ENCODE measurements at regions not wholly inside any gene's neighbourhood (a gene's known extent, or its start where the extent isn't known, plus 50 kb on each side); places are given as distances from the start of the nearest gene placed in this dataset.

DNA sequence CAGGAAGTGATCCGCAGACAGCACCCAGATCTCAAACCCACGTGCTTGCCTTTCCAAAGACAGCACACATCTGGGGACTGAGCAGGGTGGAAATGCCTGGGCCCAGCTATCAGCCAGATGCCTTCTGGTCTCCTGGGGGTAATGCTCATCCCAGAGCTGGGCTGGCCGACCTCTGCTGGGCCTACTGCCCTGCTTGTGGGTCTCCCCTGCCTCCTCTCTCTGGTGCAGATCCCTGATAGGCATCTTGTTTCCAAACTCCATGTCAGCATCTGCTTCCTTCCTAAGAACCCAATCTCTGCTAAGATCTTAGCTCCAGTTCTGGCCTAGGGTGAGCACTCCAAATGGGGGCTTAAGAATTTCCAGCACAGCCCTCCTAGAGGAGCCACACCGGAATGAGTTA lies 1043.0 kb downstream of the VRK1 start:
- Mint-ChIP-seq H3K4me3 (no peak overlapping the region), H3K27ac (no peak overlapping the region), H3K27me3 (peaks cover 11 to 16% of the 10 kb centered on the region in 2 donors), H3K9me3 (no peaks in the 10 kb centered on the region), H3K36me3 (no peaks in the 10 kb centered on the region), H3K4me1 (ENCODE audit: low read depth in 2 of 2) (peaks cover 5 to 8% of the 10 kb centered on the region in 2 donors)
- ATAC-seq (no peak), DNase-seq (ENCODE audit: low spot score) (no peak)

DNA sequence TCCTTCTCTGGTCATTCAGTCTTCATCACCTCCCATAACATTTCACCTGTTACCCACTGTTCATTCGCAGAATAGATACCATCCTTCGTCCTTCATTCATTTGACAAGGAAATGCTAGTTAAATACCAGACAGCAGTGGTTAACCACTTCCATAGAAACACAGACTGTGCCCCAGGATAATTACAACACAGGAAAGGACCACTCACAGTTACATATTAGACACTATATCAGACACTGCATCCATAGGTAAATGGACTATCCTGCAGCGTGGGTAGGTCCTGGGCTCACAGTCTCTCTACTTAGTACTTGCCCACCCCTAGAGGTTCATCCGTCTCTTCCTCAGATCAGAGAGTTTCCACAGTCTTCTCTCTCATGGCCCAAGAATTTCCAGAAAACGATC lies 1044.6 kb downstream of the VRK1 start:
- no peak overlapping the region for H3K27ac Mint-ChIP-seq
- no peak for DNase-seq (ENCODE audit: low spot score)
- H3K4me1 Mint-ChIP-seq (ENCODE audit: low read depth in 2 of 2) = peaks cover 5 to 8% of the 10 kb centered on the region in 2 donors
- peaks cover 11% of the 10 kb centered on the region in 2 donors for H3K27me3 Mint-ChIP-seq
- ATAC-seq = no peak
- no peaks in the 10 kb centered on the region for H3K9me3 Mint-ChIP-seq
- H3K4me3 Mint-ChIP-seq = no peak overlapping the region
- H3K36me3 Mint-ChIP-seq = no peaks in the 10 kb centered on the region

DNA sequence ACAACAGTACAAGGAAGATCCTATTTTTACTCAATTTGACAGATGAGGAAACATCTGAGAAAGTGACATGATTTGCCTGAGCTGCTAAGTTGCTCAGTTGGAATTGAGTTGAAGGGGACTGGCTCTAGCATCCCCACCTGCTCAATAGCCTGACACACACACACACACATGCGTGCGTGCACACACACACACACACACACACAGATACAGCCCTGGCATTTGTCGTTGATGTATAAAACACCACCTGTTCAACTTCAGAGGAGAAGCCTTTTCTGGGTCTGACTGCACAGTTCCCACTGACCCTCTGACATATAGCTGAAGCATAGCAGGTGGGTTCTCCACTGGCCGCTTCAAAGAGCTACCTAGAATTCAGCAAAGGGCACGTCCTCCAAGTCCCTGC lies 1045.9 kb downstream of the VRK1 start:
- Mint-ChIP-seq H3K4me1 (ENCODE audit: low read depth in 2 of 2) (peaks cover 5 to 8% of the 10 kb centered on the region in 2 donors), H3K9me3 (no peaks in the 10 kb centered on the region), H3K4me3 (no peak overlapping the region), H3K27ac (no peak overlapping the region), H3K36me3 (no peaks in the 10 kb centered on the region), H3K27me3 (peaks cover 7 to 11% of the 10 kb centered on the region in 2 donors)
- DNase-seq (ENCODE audit: low spot score) (no peak), ATAC-seq (peak in 1 of 2 donors; percentile 15)

DNA sequence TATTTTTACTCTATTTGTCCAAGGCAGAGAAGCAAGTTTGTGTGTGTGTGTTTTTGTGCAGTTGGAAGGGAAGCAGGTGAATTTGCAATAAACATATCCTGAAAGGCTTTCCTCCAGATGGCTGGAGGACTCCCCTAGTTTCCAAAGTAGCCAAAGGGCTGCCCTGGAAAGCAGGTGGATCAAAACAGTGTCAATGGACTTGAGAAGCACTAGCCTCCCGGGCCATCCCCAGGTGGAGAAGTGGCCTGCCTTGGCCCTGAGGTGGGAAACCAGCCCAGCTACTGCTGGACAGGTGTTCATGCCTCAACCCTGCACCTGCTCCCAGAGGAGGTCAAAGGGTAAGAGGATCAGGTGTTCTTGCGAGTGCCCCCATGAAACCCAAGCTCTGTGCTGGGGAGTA lies 1046.9 kb downstream of the VRK1 start:
- Mint-ChIP-seq H3K4me3 (no peak overlapping the region), H3K36me3 (no peaks in the 10 kb centered on the region), H3K27ac (no peak overlapping the region), H3K27me3 (peaks cover 7 to 11% of the 10 kb centered on the region in 2 donors), H3K4me1 (ENCODE audit: low read depth in 2 of 2) (peaks cover 5 to 8% of the 10 kb centered on the region in 2 donors), H3K9me3 (no peaks in the 10 kb centered on the region)
- ATAC-seq = no peak
- DNase-seq (ENCODE audit: low spot score) = no peak

DNA sequence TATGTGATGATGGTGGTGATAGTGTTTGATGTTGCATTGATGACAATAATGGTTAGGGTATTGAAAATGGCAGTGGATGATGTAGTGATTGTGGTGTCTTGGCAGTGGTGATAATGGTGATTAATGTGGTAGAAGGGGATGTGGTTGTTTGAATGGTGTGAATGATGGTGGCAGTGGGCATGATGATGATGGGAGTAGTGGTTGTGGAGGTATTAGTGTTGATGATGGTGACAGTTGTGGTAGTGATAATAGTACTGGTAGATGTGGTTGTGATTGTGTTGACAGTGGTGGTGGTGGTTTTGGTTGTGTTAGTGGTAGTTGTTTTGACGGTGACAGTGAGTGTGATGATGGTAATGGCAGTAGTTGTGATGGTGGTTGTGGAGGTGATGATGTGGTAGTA lies 1049.0 kb downstream of the VRK1 start:
- no peak for DNase-seq (ENCODE audit: low spot score)
- H3K4me3 Mint-ChIP-seq = no peak overlapping the region
- no peaks in the 10 kb centered on the region for H3K36me3 Mint-ChIP-seq
- peaks cover 7 to 11% of the 10 kb centered on the region in 2 donors for H3K27me3 Mint-ChIP-seq
- ATAC-seq = peak in 1 of 2 donors; percentile 63
- no peak overlapping the region for H3K27ac Mint-ChIP-seq
- H3K4me1 Mint-ChIP-seq (ENCODE audit: low read depth in 2 of 2) = peaks cover 5 to 8% of the 10 kb centered on the region in 2 donors
- H3K9me3 Mint-ChIP-seq = no peaks in the 10 kb centered on the region

DNA sequence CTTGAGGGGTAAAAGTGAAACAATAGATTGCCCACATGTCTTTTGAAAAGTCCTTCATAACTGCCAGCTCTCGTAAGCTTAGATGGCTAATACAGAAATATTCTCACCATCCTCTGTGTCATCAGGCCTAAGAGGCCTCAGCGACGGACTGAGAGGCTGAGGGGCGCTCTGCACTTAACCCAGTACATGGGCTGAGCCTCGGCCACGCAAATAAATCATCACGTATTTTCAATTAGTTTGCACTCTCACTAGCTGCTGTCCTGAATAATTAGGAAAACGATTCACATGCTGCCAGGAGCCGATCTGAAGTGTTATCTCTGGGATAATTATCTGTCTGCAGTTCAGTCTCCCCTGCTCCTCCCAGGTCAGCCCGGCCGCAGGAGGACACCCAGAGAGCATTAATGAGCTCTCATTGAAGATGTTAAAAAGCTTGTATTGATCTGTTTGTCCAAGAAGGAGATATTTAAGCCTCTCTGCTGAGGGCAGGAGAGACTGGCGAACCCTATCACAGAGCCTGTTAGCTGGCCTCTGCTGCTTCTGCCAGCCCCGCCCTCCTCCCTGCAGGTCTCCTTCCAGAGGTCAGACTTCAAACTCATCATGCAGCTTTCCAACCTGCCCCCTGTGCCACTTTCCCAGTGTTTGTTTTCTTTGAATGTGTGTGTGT lies 1051.3 kb downstream of the VRK1 start:
- H3K36me3 Mint-ChIP-seq = no peaks in the 10 kb centered on the region
- no peak for ATAC-seq
- no peak overlapping the region for H3K4me3 Mint-ChIP-seq
- DNase-seq (ENCODE audit: low spot score) = no peak
- H3K27ac Mint-ChIP-seq = no peak overlapping the region
- peaks cover 0 to 11% of the 10 kb centered on the region in 2 donors for H3K27me3 Mint-ChIP-seq
- H3K9me3 Mint-ChIP-seq = no peaks in the 10 kb centered on the region
- H3K4me1 Mint-ChIP-seq (ENCODE audit: low read depth in 2 of 2) = no peaks in the 10 kb centered on the region

DNA sequence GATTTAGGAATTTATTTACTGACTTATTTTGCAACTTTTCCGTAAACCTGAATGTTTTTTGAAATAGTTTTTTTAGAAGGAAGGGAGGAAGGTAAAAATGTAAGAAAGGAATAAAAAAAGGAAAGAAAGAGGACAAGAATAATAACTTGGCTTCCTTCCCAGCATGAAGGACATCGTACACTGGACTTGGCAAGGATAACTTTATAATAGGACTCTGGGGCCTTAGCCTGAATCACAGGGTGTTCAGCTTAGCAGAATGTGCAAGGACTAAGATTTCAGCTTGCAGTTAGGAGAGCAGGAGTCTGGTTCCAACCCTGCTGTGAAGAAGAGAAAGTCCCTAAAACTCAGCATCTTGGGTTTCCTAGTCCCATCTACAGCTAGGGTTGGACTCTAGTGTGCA lies 1053.3 kb downstream of the VRK1 start:
- no peak for DNase-seq (ENCODE audit: low spot score)
- H3K27me3 Mint-ChIP-seq = peaks cover 0 to 17% of the 10 kb centered on the region in 2 donors
- H3K4me1 Mint-ChIP-seq (ENCODE audit: low read depth in 2 of 2) = no peaks in the 10 kb centered on the region
- no peaks in the 10 kb centered on the region for H3K36me3 Mint-ChIP-seq
- no peak overlapping the region for H3K4me3 Mint-ChIP-seq
- no peak for ATAC-seq
- no peak overlapping the region for H3K27ac Mint-ChIP-seq
- no peaks in the 10 kb centered on the region for H3K9me3 Mint-ChIP-seq

DNA sequence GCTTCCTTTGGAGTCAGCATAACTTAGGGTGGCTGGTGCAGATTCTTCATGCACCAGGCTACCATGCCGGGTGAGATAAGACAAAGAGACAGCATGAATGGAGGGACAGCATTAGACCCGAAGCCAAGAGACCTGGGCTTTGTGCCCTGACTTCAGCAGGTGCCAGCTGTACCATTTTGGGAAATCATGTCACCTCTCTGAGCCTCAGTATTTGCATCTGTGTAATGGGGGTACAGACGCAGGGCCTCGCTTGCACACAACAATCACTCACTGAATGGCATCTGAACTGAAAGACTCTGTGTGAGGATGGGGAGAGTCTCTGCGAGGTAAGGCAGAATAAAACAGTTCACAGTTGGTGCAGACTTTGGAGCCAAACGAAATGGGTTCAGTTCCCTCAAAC lies 1053.7 kb downstream of the VRK1 start:
- no peak overlapping the region for H3K4me3 Mint-ChIP-seq
- H3K4me1 Mint-ChIP-seq (ENCODE audit: low read depth in 2 of 2) = no peaks in the 10 kb centered on the region
- H3K27ac Mint-ChIP-seq = no peak overlapping the region
- H3K36me3 Mint-ChIP-seq = no peaks in the 10 kb centered on the region
- DNase-seq (ENCODE audit: low spot score) (no peak), ATAC-seq (no peak)
- H3K27me3 Mint-ChIP-seq = peaks cover 0 to 17% of the 10 kb centered on the region in 2 donors
- no peaks in the 10 kb centered on the region for H3K9me3 Mint-ChIP-seq

DNA sequence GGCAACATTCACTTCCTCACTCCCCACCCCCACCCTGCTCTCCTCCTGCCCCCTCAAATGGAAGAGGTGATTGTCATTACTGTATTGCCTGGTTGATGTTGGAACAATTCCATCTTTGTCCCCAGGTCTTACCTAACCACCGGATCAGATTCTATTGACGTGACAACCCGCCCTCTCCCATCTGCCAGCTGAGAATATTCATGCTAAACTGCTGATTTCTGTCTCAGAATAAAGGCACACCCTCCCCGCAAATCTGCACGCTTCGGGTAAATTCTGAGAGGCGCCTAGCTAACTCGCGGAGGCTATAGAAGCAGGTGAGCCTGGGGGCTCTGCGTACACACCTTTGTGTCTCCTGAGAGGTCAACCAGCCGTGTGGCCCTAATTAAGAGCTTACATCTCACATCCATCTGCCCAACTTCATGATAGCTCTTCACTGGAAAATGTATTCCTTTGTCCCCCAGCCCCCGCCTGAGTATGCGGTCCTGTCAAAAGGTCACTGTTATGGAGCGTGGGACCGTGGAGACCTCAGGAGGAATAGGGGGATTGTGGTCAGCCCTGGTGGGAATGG lies 1054.3 kb downstream of the VRK1 start:
- Mint-ChIP-seq H3K27ac (no peak overlapping the region), H3K36me3 (no peaks in the 10 kb centered on the region), H3K4me3 (no peak overlapping the region), H3K9me3 (no peaks in the 10 kb centered on the region), H3K27me3 (peaks cover 0 to 17% of the 10 kb centered on the region in 2 donors), H3K4me1 (ENCODE audit: low read depth in 2 of 2) (no peaks in the 10 kb centered on the region)
- DNase-seq (ENCODE audit: low spot score) (no peak), ATAC-seq (no peak)

DNA sequence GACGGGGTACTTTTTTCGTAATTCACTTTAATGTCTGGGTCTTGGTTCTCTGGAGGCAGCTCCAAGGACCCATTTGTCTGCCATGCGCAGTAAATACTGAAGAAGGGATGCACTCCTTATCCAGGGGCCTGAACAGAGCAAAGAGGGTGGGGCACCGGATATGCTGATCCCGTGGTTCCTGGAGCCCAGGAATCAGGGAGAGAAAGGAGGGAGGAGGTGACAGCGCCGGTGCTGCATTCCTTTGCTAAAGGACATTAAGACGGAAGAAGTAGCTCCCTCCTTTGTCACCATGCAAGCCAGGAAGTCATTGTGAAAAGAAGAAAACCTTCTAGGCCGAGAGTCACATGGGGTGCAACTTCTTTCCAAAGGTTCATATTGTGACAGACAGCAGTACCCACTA lies 1057.7 kb downstream of the VRK1 start:
- Mint-ChIP-seq H3K9me3 (no peaks in the 10 kb centered on the region), H3K27me3 (peaks cover 8 to 19% of the 10 kb centered on the region in 2 donors), H3K4me3 (no peak overlapping the region), H3K36me3 (no peaks in the 10 kb centered on the region), H3K4me1 (ENCODE audit: low read depth in 2 of 2) (no peaks in the 10 kb centered on the region), H3K27ac (no peak overlapping the region)
- ATAC-seq (no peak), DNase-seq (ENCODE audit: low spot score) (no peak)

DNA sequence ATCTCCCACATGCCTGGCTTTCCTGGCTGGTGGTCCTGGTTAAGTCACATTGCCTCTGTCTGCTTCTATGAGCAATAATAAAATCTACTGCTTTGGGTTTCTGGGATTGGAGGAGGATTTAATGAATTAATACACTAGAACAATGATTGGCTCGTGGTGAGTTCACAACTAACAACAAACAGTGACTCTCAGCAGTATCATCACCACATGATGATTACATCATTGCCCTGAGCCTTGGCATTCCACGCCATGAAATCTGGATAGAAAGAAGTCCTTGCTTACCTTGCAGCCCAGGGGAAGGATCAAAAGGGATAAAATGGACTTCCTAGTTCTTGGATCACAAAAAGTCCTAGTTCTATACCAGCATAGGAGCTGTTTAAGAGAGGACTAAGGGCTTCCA lies 1069.0 kb downstream of the VRK1 start:
- Mint-ChIP-seq H3K27ac (no peak overlapping the region), H3K27me3 (peaks cover 0 to 10% of the 10 kb centered on the region in 2 donors), H3K36me3 (no peaks in the 10 kb centered on the region), H3K9me3 (no peaks in the 10 kb centered on the region), H3K4me3 (no peak overlapping the region), H3K4me1 (ENCODE audit: low read depth in 2 of 2) (no peaks in the 10 kb centered on the region)
- ATAC-seq (no peak), DNase-seq (ENCODE audit: low spot score) (no peak)

DNA sequence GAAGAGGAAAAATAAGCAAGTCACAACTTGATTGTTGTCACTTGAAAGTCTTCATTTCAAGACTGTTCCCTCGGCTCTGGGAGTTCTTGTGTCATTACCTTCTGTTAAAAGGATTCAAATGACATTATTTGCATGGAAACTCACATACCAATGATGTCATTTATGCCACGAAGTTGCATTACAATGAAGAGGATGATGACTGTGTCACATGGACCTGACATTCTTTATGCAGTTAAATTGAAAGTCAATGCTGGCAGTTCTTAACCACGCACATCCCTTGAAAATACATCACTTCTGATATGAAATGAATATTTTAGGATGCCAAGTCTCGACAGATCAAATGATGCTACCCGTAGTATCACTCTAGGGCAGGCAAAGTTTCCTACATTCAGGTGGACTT lies 1069.5 kb downstream of the VRK1 start:
- H3K27me3 Mint-ChIP-seq = peaks cover 0 to 14% of the 10 kb centered on the region in 2 donors
- H3K36me3 Mint-ChIP-seq = no peaks in the 10 kb centered on the region
- H3K4me1 Mint-ChIP-seq (ENCODE audit: low read depth in 2 of 2) = no peaks in the 10 kb centered on the region
- H3K27ac Mint-ChIP-seq = no peak overlapping the region
- DNase-seq (ENCODE audit: low spot score) (no peak), ATAC-seq (no peak)
- H3K9me3 Mint-ChIP-seq = no peaks in the 10 kb centered on the region
- H3K4me3 Mint-ChIP-seq = no peak overlapping the region

DNA sequence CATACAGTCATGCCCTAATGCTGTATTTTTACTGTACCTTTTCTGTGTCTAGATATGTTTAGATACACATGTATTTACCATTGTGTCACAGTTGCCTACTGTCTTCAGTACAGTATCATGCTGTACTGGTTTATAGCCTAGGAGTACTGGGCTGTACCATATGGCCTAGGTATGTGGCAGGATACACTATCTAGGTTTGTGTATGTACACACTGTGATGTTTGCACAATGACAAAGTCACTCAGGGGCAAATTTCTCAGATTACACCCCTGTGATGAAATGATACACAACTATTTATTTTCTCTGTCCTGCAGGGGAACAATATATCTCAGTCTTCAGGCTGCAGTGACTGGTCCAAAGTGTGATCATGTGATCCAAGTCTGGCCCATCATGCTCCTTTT lies 1076.1 kb downstream of the VRK1 start:
- Mint-ChIP-seq H3K27me3 (peaks cover 0 to 9% of the 10 kb centered on the region in 2 donors), H3K9me3 (no peaks in the 10 kb centered on the region), H3K27ac (no peak overlapping the region), H3K4me1 (ENCODE audit: low read depth in 2 of 2) (no peaks in the 10 kb centered on the region), H3K36me3 (no peaks in the 10 kb centered on the region), H3K4me3 (no peak overlapping the region)
- DNase-seq (ENCODE audit: low spot score) = no peak
- ATAC-seq = no peak

DNA sequence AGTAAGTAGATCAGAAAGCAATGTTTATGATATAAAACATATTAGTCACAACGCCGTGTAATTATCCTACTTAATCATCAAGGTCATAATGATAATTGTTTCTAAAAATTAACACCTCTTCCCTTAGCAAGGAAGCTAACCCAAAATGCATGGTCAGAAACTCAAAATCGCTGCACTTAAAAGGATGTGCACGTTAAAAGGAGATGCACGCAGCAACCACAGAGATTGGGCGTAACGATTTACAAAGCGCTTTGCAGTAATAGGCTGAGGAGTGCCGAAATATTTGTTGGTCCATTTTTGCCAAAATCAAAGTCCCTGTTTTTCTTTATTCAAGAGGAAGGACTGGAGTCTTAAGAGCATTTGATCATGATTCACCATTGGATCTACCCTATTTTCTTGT lies 1077.2 kb downstream of the VRK1 start:
- Mint-ChIP-seq H3K4me1 (ENCODE audit: low read depth in 2 of 2) (no peaks in the 10 kb centered on the region), H3K27ac (no peak overlapping the region), H3K9me3 (no peaks in the 10 kb centered on the region), H3K27me3 (peaks cover 0 to 8% of the 10 kb centered on the region in 2 donors), H3K36me3 (no peaks in the 10 kb centered on the region), H3K4me3 (no peak overlapping the region)
- DNase-seq (ENCODE audit: low spot score) (no peak), ATAC-seq (no peak)

DNA sequence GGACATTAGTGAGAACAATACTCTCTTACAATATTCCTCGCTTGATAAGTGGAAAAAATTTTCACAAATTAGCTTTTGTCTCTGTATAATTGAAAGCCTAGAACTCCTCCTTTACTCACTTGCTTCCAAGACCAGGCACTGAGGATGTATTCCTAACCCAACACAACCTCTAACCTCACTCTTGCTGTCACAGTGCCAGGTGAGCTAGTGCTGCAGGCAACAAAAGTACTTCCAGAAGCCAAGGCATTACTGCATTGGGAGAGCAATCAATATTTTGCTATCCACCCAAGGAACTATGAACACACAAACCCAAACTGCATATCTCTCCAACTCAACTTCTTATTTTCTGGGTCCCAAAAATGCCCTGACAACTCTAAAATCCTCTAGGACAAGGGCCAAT lies 1081.0 kb downstream of the VRK1 start:
- peaks cover 0 to 2% of the 10 kb centered on the region in 2 donors for H3K27me3 Mint-ChIP-seq
- DNase-seq (ENCODE audit: low spot score) = no peak
- no peak overlapping the region for H3K27ac Mint-ChIP-seq
- no peaks in the 10 kb centered on the region for H3K9me3 Mint-ChIP-seq
- no peak overlapping the region for H3K4me3 Mint-ChIP-seq
- no peak for ATAC-seq
- no peaks in the 10 kb centered on the region for H3K36me3 Mint-ChIP-seq
- H3K4me1 Mint-ChIP-seq (ENCODE audit: low read depth in 2 of 2) = no peaks in the 10 kb centered on the region

Measured in natural killer cell treated with Interleukin-12 subunit alpha and Interleukin-12 subunit beta and Interleukin-15 and Interleukin-18, amount 100 ng/mL, for 72 hours (primary cell).